B cell (primary cell): ENCODE measurements at regions not wholly inside any gene's neighbourhood (a gene's known extent, or its start where the extent isn't known, plus 50 kb on each side); places are given as distances from the start of the nearest gene placed in this dataset.

Experiments used
- EZH2 ChIP-seq: IDR thresholded peaks from 2 replicates; pipeline ENCODE4 v1.6.1; 2012; ENCODE audit warnings: borderline replicate concordance, low read depth, mild to moderate bottlenecking, moderate library complexity, low read length; ENCODE audit not compliant: insufficient read depth, poor library complexity, severe bottlenecking
- TF ChIP-seq, protein P1 (sequence below): fragments of 200-600 bp; IDR thresholded peaks from one replicate; pipeline ENCODE4 v1.8.0; 2022; ENCODE audit warnings: antibody characterized with exemption, mild to moderate bottlenecking

DNA sequence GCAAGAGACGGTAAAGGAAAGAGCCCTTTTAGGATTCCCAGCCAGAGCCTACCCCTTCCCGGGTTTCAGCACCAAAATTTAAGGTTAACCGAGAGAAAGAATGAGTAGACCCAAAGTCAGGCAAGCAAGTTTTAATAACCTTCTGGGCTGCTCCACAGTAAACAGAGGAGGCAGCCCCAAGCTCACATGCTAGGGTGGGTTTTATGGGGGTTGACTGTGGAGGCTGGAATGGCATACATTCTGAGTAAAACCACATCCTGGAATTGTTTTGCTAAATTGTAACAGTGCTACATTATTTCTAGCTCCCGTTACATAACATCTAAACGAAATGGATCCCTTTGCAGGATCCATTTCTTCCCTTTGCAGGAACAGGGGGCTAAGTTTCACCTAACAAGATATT lies 102.2 kb upstream of the USP9Y start:
- TF ChIP-seq, protein P1, sequence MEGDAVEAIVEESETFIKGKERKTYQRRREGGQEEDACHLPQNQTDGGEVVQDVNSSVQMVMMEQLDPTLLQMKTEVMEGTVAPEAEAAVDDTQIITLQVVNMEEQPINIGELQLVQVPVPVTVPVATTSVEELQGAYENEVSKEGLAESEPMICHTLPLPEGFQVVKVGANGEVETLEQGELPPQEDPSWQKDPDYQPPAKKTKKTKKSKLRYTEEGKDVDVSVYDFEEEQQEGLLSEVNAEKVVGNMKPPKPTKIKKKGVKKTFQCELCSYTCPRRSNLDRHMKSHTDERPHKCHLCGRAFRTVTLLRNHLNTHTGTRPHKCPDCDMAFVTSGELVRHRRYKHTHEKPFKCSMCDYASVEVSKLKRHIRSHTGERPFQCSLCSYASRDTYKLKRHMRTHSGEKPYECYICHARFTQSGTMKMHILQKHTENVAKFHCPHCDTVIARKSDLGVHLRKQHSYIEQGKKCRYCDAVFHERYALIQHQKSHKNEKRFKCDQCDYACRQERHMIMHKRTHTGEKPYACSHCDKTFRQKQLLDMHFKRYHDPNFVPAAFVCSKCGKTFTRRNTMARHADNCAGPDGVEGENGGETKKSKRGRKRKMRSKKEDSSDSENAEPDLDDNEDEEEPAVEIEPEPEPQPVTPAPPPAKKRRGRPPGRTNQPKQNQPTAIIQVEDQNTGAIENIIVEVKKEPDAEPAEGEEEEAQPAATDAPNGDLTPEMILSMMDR, result no peak
- no peak for TF ChIP-seq EZH2
